ENCODE measurements at regions not wholly inside any gene's neighbourhood (a gene's known extent, or its start where the extent isn't known, plus 50 kb on each side); places are given as distances from the start of the nearest gene placed in this dataset.

GRCh38 chr16:51374790-51375189 lies 223.7 kb upstream of the SALL1 start:
- intact Hi-C loops (cut with DNase I) = no loop called here

GRCh38 chr16:51374346-51374745 lies 223.3 kb upstream of the SALL1 start:
- no peak for DNase-seq (ENCODE audit: low spot score)
- intact Hi-C loops (cut with DNase I) = no loop called here

More at GRCh38 chr16:51374790-51375189, 223.7 kb upstream of the SALL1 start:
- no peak for DNase-seq (ENCODE audit: low spot score)

GRCh38 chr16:51365715-51366114 lies 214.6 kb upstream of the SALL1 start:
- no peak for DNase-seq (ENCODE audit: low spot score)
- intact Hi-C loops (cut with DNase I) = no loop called here

- DNase-seq (ENCODE audit: low spot score) = no peak
- intact Hi-C loops (cut with DNase I) = no loop called here
These were observed 208.3 kb upstream of the SALL1 start for GRCh38 chr16:51359141-51359955.

GRCh38 chr16:51357839-51358238 lies 206.8 kb upstream of the SALL1 start:
- intact Hi-C loops (cut with DNase I) = loop anchor here in 1 of 2 donors (1.0 kb wide), 1 partner anchor 28 kb away; no protein-coding TSS in a partner anchor
- no peak for DNase-seq (ENCODE audit: low spot score)

GRCh38 chr16:51355875-51356274 lies 204.8 kb upstream of the SALL1 start:
- intact Hi-C loops (cut with DNase I) = no loop called here

GRCh38 chr16:51355195-51355594 lies 204.1 kb upstream of the SALL1 start:
- intact Hi-C loops (cut with DNase I) = no loop called here
- no peak for DNase-seq (ENCODE audit: low spot score)

More at GRCh38 chr16:51355875-51356274, 204.8 kb upstream of the SALL1 start:
- DNase-seq (ENCODE audit: low spot score) = no peak

GRCh38 chr16:51353055-51353454 lies 202.0 kb upstream of the SALL1 start:
- no peak for DNase-seq (ENCODE audit: low spot score)
- intact Hi-C loops (cut with DNase I) = no loop called here

- intact Hi-C loops (cut with DNase I) = no loop called here
- no peak for DNase-seq (ENCODE audit: low spot score)
These were observed 198.6 kb upstream of the SALL1 start for GRCh38 chr16:51349626-51350025.

GRCh38 chr16:51343411-51343810 lies 192.3 kb upstream of the SALL1 start:
- intact Hi-C loops (cut with DNase I) = no loop called here
- DNase-seq (ENCODE audit: low spot score) = no peak

GRCh38 chr16:51341204-51341603 lies 190.1 kb upstream of the SALL1 start:
- intact Hi-C loops (cut with DNase I) = no loop called here
- DNase-seq (ENCODE audit: low spot score) = no peak

- no peak for DNase-seq (ENCODE audit: low spot score)
- intact Hi-C loops (cut with DNase I) = no loop called here
These were observed 186.6 kb upstream of the SALL1 start for GRCh38 chr16:51337662-51338061.

GRCh38 chr16:51328733-51329132 lies 177.7 kb upstream of the SALL1 start:
- intact Hi-C loops (cut with DNase I) = no loop called here
- no peak for DNase-seq (ENCODE audit: low spot score)

- intact Hi-C loops (cut with DNase I) = no loop called here
- DNase-seq (ENCODE audit: low spot score) = no peak
These were observed 175.9 kb upstream of the SALL1 start for GRCh38 chr16:51327001-51327400.

- intact Hi-C loops (cut with DNase I) = no loop called here
- no peak for DNase-seq (ENCODE audit: low spot score)
These were observed 175.2 kb upstream of the SALL1 start for GRCh38 chr16:51326131-51326856.

GRCh38 chr16:51321251-51321650 lies 170.2 kb upstream of the SALL1 start:
- no peak for DNase-seq (ENCODE audit: low spot score)
- intact Hi-C loops (cut with DNase I) = no loop called here

GRCh38 chr16:51317575-51317974 lies 166.5 kb upstream of the SALL1 start:
- intact Hi-C loops (cut with DNase I) = no loop called here
- DNase-seq (ENCODE audit: low spot score) = no peak

GRCh38 chr16:51313198-51313597 lies 162.1 kb upstream of the SALL1 start:
- intact Hi-C loops (cut with DNase I) = no loop called here
- DNase-seq (ENCODE audit: low spot score) = no peak

- no peak for DNase-seq (ENCODE audit: low spot score)
- intact Hi-C loops (cut with DNase I) = no loop called here
These were observed 161.5 kb upstream of the SALL1 start for GRCh38 chr16:51312363-51313150.

- intact Hi-C loops (cut with DNase I) = no loop called here
These were observed 159.1 kb upstream of the SALL1 start for GRCh38 chr16:51310159-51310558.

More at GRCh38 chr16:51310159-51310558, 159.1 kb upstream of the SALL1 start:
- no peak for DNase-seq (ENCODE audit: low spot score)
